Right ventricle myocardium superior (tissue), 1 donor: ENCODE measurements at regions not wholly inside any gene's neighbourhood (a gene's known extent, or its start where the extent isn't known, plus 50 kb on each side); places are given as distances from the start of the nearest gene placed in this dataset.

Experiments
- ATAC-seq: fragments of 200-7000 bp; cut with Tn5 transposase; one replicate; pipeline ENCODE4 v1.9.1; 2020; ENCODE audit warnings: mild to moderate bottlenecking; ENCODE audit not compliant: poor library complexity
- DNase-seq: peaks from one replicate; pipeline ENCODE4 v3.0.0-alpha.2; 2020
- intact Hi-C: fragments of 100-400 bp; cut with DNase I; formaldehyde crosslinking; loops from one replicate; pipeline ENCODE4 v1.11.2; 2022
- donor health status: DM: no; HTN: yes; CAD: no; lungs with severe emphysema.

DNA sequence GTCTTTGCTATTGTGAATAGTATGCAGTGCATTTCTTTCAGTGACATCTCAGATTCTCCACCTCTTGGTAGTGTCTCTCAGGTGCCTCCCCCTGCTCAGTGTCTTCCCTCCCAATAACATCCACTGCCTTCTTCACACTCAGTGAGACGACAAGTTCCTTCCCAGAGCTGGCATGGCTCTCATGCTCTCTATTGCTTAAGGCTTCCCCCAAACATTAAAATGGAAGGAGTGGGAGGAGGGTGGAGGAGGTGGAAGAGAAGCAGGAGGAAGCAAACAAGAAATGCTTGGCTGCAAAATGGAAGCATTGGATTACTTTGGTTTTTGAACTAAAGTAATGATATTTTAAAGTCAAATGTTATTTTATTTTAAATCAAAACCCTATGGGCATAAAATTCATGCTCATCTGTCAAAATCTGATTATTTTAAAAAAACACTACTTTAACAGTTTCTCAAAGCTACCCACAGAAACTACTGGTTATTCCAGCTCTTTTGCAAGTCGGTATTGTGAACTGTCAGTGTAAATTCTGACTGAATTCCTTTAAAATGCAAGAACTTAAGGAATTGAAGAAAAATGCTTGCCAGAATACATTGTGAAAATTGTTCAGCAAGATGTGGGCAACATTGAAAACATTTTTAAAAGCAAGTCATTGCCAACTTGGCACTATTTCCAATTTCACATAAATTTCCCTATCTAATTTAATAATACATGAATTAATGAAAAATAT lies 727.6 kb upstream of the ARGLU1 start:
- DNase-seq, result no peak
- intact Hi-C loops, result no loop called here
- ATAC-seq, result no peak

DNA sequence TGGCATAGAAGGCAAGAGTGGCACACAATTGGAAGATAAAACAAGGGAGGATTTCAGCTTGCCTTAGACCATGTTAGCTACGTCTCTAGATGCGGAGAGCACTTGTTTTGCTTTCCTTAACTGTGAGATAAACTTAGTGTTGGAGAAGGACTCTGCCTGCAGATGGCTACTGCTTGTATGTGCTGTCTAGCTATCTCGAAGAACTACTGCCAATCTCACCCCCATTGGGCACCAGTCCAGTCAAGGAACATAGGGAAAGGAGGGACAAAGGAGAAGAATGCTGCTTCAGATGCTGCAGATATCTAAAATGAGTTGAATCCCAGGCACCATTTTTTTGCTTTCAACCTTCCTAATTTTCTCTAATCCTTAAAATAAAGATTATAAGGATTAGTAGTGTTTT lies 726.0 kb upstream of the ARGLU1 start:
- DNase-seq (no peak), ATAC-seq (no peak)
- intact Hi-C loops, result no loop called here

DNA sequence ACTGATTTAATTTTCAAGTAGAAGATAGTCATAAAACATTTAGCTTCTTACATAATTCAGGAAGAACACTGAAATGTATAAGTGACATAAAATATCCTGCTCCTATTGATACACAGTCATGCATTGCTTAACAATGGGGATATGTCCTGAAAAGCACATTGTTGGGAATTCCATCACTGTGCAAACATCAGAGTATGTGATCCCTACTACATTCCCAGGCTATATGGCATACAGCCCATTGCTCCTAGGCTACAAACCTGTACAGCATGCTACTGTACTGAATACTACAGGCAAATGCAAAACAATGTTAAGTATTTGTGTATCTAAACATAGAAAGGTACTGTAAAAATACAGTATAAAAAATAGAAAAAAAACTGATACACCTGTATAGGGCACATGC lies 723.9 kb upstream of the ARGLU1 start:
- DNase-seq (no peak), ATAC-seq (no peak)
- intact Hi-C loops, result no loop called here

DNA sequence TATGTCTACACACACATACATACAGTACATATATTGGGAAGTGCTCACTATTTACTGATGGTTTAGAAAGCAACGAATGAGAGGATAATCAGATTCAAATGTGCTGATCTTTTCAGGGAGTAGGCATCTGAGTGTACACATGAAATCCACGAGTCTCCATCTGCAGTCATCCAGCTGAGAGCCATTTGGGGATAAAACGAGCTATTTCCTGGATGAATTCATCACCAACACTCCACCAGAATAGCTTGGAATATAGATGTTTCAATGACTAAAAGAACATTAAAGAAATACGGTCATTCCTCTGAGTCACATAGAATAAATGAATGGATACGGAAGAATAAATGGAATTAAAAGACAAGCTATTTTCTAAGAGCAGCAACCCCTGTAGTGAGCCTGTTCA lies 721.6 kb upstream of the ARGLU1 start:
- intact Hi-C loops, result no loop called here
- ATAC-seq (no peak), DNase-seq (no peak)

DNA sequence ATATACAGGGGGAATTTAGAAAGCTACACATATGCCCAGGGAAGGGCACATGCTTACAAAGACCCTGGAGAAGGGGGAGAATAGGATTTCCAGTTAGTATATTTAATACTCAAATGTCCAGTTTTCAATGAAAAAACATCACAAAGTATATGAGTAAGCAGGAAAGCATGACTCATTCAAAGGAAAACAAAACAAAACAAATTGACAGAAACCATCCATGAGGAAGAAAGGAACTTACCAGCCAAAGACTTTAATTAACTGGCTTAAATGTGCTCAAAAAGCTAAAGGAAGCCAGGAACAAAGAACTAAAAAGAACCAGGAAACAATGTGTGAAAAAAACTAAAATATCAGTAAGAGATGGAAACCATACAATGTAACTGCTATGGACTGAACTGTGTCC lies 716.2 kb upstream of the ARGLU1 start:
- intact Hi-C loops, result no loop called here
- DNase-seq (no peak), ATAC-seq (no peak)

DNA sequence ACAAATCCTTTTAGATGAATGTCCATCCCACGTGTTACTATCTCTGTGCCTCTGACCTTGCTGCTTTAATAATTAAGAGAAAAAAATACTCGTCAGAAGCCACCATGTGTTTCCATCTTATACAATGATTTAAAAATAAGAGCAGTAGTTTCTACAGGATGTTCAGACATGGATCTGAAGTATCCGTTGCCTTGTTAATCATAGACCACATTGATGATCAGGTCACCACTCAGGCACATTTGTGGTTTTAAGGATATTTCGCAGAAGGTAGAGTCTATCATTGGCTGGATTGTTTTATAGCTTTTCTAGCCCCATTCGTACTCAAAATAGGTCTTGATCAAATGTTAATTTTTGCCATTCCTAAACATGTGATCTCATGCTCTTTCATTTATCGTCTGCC lies 710.0 kb upstream of the ARGLU1 start:
- intact Hi-C loops, result no loop called here
- ATAC-seq, result no peak
- no peak for DNase-seq

DNA sequence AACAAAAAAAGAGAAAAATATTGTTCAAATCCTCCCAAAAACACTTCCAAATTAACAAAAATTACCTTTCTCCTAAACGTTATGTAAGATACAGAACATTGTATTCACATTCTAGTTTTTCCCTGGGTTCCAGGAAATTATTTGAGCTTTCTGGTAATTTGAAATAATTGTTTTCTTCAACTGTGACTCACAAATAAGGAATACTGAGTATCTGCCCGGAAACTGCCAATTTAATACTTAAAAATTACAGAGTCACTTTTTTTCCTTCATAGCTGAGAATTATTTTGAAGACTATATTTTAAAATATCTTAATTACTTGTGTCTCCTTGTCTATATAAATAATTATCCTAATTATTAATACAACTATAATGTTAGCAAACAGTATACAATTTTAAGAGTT lies 709.0 kb upstream of the ARGLU1 start:
- no peak for ATAC-seq
- intact Hi-C loops, result no loop called here

DNA sequence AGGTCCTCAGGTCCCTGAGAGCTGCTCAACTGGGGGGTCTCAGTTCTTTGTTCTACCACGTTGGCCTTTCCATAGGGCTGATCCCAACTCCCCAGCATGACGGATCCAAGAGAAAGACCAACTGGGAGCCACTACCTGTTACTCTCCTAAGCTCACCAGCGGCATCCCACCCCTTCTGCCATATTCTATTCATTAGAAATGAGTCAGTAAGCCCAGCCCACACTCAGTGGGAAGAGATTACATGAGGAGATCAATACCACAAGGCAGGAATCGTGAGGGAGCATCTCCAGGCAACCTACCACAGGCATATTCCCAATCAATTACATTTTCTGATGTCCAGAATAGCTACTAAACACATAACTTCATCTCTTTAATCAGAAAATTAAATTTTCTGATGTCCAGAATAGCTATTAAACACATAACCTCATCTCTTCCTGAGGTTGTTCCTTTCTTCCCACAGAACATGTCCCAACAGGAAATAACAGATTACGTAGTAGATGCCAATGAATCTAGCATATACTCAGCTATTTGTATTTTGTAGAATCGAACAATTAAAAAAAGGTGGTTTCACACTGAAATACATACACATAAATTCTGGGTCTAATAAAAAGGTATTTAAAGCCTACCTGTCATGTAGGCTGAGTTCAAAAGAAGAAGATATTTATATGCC lies 708.1 kb upstream of the ARGLU1 start:
- intact Hi-C loops, result no loop called here
- DNase-seq, result no peak
- ATAC-seq, result no peak

More for the DNA sequence above, 709.0 kb upstream of the ARGLU1 start:
- no peak for DNase-seq

DNA sequence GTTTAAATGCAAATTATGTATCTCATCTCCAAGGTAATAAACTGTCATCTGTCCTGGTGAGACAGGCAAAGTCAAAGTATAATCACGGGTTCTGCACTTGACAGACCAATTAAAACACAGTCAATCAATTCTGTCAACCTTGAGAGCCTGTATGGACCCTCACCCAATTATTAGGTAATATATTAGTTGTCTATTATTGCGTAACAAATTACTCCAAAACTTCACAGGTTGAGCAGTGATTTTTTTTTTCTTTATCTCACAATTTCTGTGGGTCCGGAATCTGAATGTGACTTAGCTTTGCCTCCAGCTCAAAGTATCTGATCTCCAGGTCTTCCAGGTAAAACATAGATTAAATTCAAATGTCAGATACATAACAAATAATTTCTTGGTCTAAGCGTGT lies 707.4 kb upstream of the ARGLU1 start:
- no peak for ATAC-seq
- intact Hi-C loops, result no loop called here
- DNase-seq, result no peak

DNA sequence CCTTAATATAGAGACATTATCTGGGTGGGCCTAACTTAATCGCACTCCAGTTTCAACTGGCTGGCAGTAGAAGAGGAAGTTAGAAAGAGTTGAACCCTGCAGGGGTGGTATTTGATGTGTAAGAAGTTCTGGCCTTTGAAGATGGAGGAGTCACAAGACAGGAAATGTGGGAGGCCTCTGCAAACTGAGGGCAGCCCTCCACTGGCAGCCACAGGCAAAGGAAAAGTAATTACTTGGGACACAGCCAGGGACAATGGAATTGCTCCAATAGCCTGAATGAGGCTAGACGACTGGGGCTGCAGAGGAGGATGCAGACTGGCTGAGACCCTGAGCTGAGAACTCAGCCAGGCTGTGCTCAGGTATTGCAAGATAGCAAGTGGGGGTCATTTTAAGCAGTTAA lies 703.3 kb upstream of the ARGLU1 start:
- ATAC-seq (no peak), DNase-seq (no peak)
- intact Hi-C loops, result no loop called here

DNA sequence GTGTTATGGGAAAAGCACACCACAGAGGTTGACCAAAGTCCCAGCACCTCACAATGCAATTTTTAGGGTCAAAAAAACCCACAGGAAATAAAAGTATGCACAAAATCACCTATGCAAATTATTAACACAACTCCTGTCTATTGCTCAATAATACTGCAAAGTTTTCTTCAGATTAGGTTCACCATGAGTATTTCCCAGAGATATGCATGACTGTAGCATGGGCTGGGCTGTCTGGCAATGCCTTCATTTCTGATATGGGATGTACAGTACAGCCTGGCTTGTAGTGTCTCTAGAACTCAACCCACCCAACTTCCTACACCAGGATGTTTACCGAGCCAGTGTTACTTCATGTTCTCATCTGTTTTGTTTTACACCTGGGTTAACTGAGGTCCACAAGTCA lies 698.7 kb upstream of the ARGLU1 start:
- intact Hi-C loops, result no loop called here
- no peak for DNase-seq
- no peak for ATAC-seq

DNA sequence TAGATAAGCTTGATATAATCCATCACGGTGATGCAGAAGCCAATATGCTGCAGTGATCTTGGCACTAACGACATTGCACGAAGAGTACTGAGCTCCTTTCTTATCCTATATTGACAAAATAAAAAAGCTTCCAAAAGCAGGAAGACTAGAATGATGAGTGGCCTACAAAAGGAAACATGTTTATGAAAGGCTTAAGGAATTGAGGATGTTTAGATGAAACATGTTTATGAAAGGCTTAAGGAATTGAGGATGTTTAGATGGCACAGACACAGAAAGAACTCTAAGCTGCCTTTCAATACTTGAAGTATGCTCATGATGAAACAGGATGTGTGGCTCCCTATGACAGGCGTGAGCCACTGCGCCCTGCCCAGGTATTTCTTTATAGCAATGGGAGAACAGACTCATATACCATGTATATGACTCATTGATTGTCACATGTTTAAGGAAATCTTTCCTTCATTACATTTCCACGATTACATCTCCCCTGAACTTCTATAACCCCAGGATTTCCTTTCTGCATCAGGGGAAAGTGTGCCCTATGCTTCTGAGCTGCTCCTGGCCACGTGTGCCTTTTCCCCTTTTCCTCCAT lies 690.8 kb upstream of the ARGLU1 start:
- no peak for ATAC-seq
- intact Hi-C loops, result no loop called here
- DNase-seq, result no peak

DNA sequence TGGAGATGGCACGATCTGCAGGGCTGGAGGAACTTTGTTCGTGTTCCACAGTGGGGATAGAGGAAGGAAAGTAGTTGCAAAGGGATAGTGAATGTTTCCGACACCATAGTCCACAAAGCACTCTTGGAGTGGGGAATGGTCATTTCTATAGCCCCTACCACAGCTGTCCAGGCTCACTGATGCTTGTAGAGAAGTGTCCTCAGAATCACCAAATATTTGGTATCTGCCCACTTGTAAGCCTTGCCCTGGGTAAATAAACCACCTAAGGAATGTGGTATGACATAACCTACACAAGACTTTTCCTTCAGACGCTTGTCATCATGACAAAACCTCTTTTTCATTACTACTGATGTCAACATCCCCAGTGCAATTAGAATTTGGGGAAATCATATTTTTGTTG lies 686.5 kb upstream of the ARGLU1 start:
- DNase-seq (no peak), ATAC-seq (no peak)
- intact Hi-C loops, result no loop called here

DNA sequence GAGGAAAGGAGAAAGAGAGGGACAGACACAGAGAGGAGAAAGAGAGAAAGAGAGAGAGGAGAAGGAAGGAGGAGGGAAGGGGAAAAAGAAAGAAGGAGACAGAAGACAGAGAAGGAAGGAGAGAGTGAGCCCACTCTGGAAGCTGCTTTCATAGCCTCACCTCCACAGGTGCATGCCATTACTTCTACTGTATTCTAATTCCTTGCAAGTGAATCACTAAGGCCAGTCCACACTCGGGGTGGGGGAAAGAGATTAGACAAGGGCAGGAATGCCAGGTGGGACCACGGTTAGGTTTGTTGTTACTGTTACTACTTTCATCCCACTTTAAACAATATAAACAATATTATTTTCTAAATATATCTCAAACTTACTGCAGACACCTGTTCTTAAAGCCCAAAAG lies 684.5 kb upstream of the ARGLU1 start:
- no peak for ATAC-seq

DNA sequence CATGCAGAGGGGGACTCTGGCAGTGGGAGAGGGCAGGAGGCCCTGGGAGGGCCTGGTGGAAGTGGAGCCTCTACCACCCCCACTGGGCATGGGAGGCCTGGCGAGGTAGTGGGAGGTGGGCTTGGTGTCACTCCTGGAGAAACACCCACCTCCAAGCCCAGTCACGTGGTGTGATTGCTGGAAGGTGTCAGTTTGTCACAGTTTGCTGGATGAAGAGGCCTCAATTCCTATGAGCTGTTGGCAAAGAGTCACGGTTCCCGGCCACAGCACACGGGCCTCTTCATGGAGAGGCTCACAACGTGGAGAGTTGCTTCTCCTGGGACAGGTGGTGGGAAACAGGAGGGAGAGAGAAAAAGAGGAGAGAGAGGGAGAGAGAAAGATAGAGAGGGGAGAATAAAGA lies 684.1 kb upstream of the ARGLU1 start:
- no peak for DNase-seq
- ATAC-seq, result no peak
- intact Hi-C loops, result no loop called here

More for the DNA sequence above, 684.5 kb upstream of the ARGLU1 start:
- intact Hi-C loops, result no loop called here
- DNase-seq, result no peak

DNA sequence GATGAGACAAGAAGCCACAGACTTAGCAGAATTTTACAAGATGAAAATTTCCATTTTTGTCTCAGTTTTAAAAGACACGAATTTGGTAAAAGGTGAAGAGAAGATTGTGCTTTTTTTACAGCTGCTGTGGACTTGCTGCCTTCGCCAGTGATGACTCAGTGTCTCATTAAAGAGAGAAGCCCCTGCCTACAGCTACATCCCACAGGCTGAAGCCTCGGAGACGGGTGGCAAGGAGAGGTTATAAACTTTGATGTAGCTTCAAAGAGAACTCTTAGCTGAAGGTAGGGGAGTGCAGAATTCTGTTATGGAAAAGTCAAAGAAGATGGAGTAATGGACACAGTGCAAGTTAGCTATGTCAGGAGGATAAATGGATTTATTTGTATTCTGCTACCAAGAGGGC lies 683.4 kb upstream of the ARGLU1 start:
- ATAC-seq (no peak), DNase-seq (no peak)
- intact Hi-C loops, result no loop called here

DNA sequence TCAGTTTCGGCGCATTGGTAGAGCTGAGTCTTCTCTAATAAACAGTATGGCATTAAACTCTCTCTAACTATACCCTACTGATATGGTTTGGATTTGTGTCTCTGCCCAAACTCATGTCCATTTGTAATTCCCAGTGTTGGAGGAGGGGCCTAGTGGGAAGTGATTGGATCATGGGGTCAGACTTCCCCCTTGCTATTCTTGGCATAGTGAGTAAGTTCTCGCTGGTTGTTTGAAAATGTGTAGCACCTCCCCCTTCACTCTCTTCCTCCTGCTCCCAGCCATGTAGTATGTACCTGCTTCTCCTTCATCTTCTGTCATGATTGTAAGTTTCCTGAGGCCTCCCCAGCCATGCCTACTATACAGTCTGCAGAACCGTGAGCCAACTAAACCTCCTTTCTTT lies 682.7 kb upstream of the ARGLU1 start:
- no peak for DNase-seq
- no peak for ATAC-seq
- intact Hi-C loops, result no loop called here

DNA sequence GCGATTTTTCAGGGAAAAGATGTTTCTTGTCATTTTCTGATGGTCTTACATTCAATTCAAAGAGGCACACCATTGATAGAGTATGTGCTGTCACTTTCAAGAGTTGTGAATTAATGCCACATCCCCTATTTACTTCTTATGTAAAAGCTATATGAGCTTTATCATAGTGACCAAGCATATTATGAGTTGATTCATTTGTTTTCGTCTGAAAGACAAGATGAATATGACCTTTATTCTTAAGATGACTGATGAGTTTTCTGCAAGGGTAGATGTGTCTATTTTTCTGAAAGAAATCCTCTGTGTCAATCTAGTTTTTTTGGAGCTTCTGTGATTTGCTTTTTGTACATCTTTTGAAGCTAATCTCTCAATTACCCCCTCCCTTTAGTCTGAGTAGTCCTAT lies 676.3 kb upstream of the ARGLU1 start:
- intact Hi-C loops, result no loop called here
- ATAC-seq, result no peak
- no peak for DNase-seq

DNA sequence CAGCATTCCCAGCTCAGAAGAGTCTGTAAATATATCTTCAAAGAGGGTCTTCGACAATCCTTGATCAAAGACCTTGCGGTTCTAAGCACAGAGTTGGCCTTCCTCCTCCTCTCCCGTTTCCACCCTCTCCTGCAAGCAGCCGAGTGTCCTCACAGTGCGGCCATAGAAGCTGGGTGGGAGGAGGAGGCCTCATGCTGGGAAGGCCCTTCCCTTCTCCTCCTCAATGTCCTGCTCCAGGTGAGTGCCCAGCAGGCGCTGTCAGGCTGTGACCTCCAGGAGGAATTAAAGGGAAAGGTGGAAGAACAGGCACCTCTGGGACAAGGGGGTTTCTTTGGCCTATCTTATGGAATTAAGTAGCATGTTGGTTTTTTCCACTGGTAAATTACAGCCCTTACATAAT lies 674.2 kb upstream of the ARGLU1 start:
- intact Hi-C loops, result no loop called here
- DNase-seq (no peak), ATAC-seq (no peak)

DNA sequence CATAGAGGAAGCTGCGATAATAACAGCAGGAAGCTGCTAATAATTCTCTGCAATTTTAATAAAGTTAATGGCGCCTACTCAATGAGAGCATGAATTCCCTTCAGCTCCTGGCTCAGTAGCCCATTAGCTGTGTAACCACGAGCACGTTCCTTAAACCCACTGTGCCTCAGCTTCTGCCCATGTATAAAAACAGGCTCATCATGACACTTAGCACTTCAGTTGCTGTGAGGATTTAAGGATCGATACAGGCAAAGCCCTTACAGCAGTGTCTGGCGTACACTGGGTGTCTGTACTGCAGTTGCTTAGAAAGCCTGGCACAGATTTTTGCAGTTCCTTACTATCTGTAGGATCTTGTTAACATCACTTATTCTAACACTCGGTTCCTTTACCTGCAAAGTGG lies 673.4 kb upstream of the ARGLU1 start:
- intact Hi-C loops, result no loop called here
- DNase-seq, result no peak
- ATAC-seq, result no peak
